AG10803 (cell line): ENCODE measurements at regions not wholly inside any gene's neighbourhood (a gene's known extent, or its start where the extent isn't known, plus 50 kb on each side); places are given as distances from the start of the nearest gene placed in this dataset.

Experiments used
- DNase-seq: peaks from one replicate; pipeline ENCODE4 v3.0.0; 2010; ENCODE audit warnings: low read depth
- H3K4me3 ChIP-seq: 2 replicates; pipeline ENCODE4 v1.5.1; 2011; ENCODE audit warnings: mild to moderate bottlenecking, low read length, control low read depth
- CTCF ChIP-seq: conservative IDR thresholded peaks from 2 replicates; pipeline ENCODE4 v1.5.1; 2011; ENCODE audit warnings: mild to moderate bottlenecking, low read length, control low read depth, inconsistent platforms

GRCh38 chr18:40565805-40566509 lies 1389.1 kb upstream of the PIK3C3 start:
- no peak for DNase-seq
- no peak overlapping the region for H3K4me3 ChIP-seq
- no peak for TF ChIP-seq CTCF

GRCh38 chr18:40559556-40559955 lies 1395.5 kb upstream of the PIK3C3 start:
- no peak for TF ChIP-seq CTCF
- DNase-seq: no peak
- H3K4me3 ChIP-seq: no peak overlapping the region

GRCh38 chr18:40558706-40559392 lies 1396.2 kb upstream of the PIK3C3 start:
- H3K4me3 ChIP-seq: no peak overlapping the region
- no peak for DNase-seq
- TF ChIP-seq CTCF: no peak

GRCh38 chr18:40555914-40556313 lies 1399.1 kb upstream of the PIK3C3 start:
- TF ChIP-seq CTCF: no peak
- H3K4me3 ChIP-seq: no peak overlapping the region
- DNase-seq: no peak

GRCh38 chr18:40553029-40553428 lies 1402.0 kb upstream of the PIK3C3 start:
- H3K4me3 ChIP-seq: no peak overlapping the region
- no peak for DNase-seq
- no peak for TF ChIP-seq CTCF

GRCh38 chr18:40546875-40547274 lies 1408.2 kb upstream of the PIK3C3 start:
- TF ChIP-seq CTCF: no peak

GRCh38 chr18:40534723-40535122 lies 1420.3 kb upstream of the PIK3C3 start:
- H3K4me3 ChIP-seq: no peak overlapping the region
- TF ChIP-seq CTCF: no peak
- DNase-seq: no peak

More at GRCh38 chr18:40546875-40547274, 1408.2 kb upstream of the PIK3C3 start:
- no peak for DNase-seq
- no peak overlapping the region for H3K4me3 ChIP-seq
